ENCODE measurements at regions not wholly inside any gene's neighbourhood (a gene's known extent, or its start where the extent isn't known, plus 50 kb on each side); places are given as distances from the start of the nearest gene placed in this dataset.
"Not testable (repeated sequence)": the region's sequence is repeated elsewhere in the genome, so short reads cannot be mapped to it uniquely, and the experiment has no call there.

GRCh38 chr3:181488536-181488935 lies 223.2 kb upstream of the SOX2 start:
- no peak for DNase-seq (ENCODE audit: low read depth, low spot score)
- in situ Hi-C loops (cut with HindIII; ENCODE audit: low sequenced_read_pairs), result no loop called here
- TF ChIP-seq CTCF (IDR thresholded peaks at IDR 0.05; ENCODE audit: low read depth, low read length), result no peak
- H3K4me3 ChIP-seq (ENCODE audit: low read depth, low read length), result no peak overlapping the region

GRCh38 chr3:181487236-181487978 lies 224.3 kb upstream of the SOX2 start:
- no peak for TF ChIP-seq CTCF (IDR thresholded peaks at IDR 0.05; ENCODE audit: low read depth, low read length)
- H3K4me3 ChIP-seq (ENCODE audit: low read depth, low read length), result no peak overlapping the region
- no peak for DNase-seq (ENCODE audit: low read depth, low spot score)
- in situ Hi-C loops (cut with HindIII; ENCODE audit: low sequenced_read_pairs), result no loop called here

GRCh38 chr3:181486141-181486885 lies 225.4 kb upstream of the SOX2 start:
- DNase-seq (ENCODE audit: low read depth, low spot score), result no peak
- no peak overlapping the region for H3K4me3 ChIP-seq (ENCODE audit: low read depth, low read length)
- no peak for TF ChIP-seq CTCF (IDR thresholded peaks at IDR 0.05; ENCODE audit: low read depth, low read length)
- in situ Hi-C loops (cut with HindIII; ENCODE audit: low sequenced_read_pairs), result no loop called here

- DNase-seq (ENCODE audit: low read depth, low spot score), result no peak
- no peak for TF ChIP-seq CTCF (IDR thresholded peaks at IDR 0.05; ENCODE audit: low read depth, low read length)
- in situ Hi-C loops (cut with HindIII; ENCODE audit: low sequenced_read_pairs), result no loop called here
- no peak overlapping the region for H3K4me3 ChIP-seq (ENCODE audit: low read depth, low read length)
Observed at GRCh38 chr3:181484026-181484425, 227.7 kb upstream of the SOX2 start.

- DNase-seq (ENCODE audit: low read depth, low spot score); in situ Hi-C loops (cut with HindIII; ENCODE audit: low sequenced_read_pairs); H3K4me3 ChIP-seq (ENCODE audit: low read depth, low read length): not testable (repeated sequence)
Observed at GRCh38 chr3:181475146-181475545, 236.6 kb upstream of the SOX2 start.

- in situ Hi-C loops (cut with HindIII; ENCODE audit: low sequenced_read_pairs), result no loop called here
- TF ChIP-seq CTCF (IDR thresholded peaks at IDR 0.05; ENCODE audit: low read depth, low read length), result no peak
- no peak overlapping the region for H3K4me3 ChIP-seq (ENCODE audit: low read depth, low read length)
- DNase-seq (ENCODE audit: low read depth, low spot score), result no peak
Observed at GRCh38 chr3:181470349-181470748, 241.4 kb upstream of the SOX2 start.

GRCh38 chr3:181464033-181464694 lies 247.6 kb upstream of the SOX2 start:
- H3K4me3 ChIP-seq (ENCODE audit: low read depth, low read length), result no peak overlapping the region
- in situ Hi-C loops (cut with HindIII; ENCODE audit: low sequenced_read_pairs), result no loop called here
- DNase-seq (ENCODE audit: low read depth, low spot score), result no peak
- TF ChIP-seq CTCF (IDR thresholded peaks at IDR 0.05; ENCODE audit: low read depth, low read length), result no peak
